ENCODE measurements at regions not wholly inside any gene's neighbourhood (a gene's known extent, or its start where the extent isn't known, plus 50 kb on each side); places are given as distances from the start of the nearest gene placed in this dataset.

DNA sequence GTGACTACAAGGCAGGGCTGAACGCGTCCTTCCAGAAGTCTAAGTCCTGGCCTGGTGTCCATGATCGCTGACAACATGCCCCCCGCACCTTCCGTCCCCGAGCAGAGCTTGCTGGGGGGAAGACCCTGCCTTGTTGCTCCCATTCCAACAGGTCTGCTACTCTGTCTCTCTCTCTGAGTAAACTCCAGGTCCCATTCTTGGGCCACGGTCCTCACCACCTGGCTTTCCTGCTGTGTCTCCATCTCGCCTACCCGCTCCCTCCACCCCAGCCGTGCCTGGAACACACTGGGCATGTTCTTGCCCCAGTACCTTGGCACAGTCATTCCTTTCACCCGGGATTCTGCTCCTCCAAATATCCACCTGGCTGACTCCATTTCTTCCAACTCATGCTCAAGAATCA lies 162.3 kb downstream of the BMP7 start:
- TF ChIP-seq, protein P1, sequence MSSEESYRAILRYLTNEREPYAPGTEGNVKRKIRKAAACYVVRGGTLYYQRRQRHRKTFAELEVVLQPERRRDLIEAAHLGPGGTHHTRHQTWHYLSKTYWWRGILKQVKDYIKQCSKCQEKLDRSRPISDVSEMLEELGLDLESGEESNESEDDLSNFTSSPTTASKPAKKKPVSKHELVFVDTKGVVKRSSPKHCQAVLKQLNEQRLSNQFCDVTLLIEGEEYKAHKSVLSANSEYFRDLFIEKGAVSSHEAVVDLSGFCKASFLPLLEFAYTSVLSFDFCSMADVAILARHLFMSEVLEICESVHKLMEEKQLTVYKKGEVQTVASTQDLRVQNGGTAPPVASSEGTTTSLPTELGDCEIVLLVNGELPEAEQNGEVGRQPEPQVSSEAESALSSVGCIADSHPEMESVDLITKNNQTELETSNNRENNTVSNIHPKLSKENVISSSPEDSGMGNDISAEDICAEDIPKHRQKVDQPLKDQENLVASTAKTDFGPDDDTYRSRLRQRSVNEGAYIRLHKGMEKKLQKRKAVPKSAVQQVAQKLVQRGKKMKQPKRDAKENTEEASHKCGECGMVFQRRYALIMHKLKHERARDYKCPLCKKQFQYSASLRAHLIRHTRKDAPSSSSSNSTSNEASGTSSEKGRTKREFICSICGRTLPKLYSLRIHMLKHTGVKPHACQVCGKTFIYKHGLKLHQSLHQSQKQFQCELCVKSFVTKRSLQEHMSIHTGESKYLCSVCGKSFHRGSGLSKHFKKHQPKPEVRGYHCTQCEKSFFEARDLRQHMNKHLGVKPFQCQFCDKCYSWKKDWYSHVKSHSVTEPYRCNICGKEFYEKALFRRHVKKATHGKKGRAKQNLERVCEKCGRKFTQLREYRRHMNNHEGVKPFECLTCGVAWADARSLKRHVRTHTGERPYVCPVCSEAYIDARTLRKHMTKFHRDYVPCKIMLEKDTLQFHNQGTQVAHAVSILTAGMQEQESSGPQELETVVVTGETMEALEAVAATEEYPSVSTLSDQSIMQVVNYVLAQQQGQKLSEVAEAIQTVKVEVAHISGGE (CRISPR knock-in tag; IDR thresholded peaks at IDR 0.05): no peak
- TF ChIP-seq CEBPB (IDR thresholded peaks at IDR 0.05; ENCODE audit: borderline replicate concordance in 1 of 2, low read depth in 2 of 2, low read length in 2 of 2) (no peak), BHLHE40 (IDR thresholded peaks at IDR 0.05; ENCODE audit: borderline replicate concordance in 1 of 2, low read depth in 2 of 2, low read length in 1 of 2) (no peak), NR2C1 (IDR thresholded peaks at IDR 0.05) (no peak), POLR2A (IDR thresholded peaks at IDR 0.05; ENCODE audit: low read depth, low read length) (no peak), NFYB (IDR thresholded peaks at IDR 0.05; ENCODE audit: insufficient read depth, low read depth, low read length) (no peak)
- TF ChIP-seq, protein P2, sequence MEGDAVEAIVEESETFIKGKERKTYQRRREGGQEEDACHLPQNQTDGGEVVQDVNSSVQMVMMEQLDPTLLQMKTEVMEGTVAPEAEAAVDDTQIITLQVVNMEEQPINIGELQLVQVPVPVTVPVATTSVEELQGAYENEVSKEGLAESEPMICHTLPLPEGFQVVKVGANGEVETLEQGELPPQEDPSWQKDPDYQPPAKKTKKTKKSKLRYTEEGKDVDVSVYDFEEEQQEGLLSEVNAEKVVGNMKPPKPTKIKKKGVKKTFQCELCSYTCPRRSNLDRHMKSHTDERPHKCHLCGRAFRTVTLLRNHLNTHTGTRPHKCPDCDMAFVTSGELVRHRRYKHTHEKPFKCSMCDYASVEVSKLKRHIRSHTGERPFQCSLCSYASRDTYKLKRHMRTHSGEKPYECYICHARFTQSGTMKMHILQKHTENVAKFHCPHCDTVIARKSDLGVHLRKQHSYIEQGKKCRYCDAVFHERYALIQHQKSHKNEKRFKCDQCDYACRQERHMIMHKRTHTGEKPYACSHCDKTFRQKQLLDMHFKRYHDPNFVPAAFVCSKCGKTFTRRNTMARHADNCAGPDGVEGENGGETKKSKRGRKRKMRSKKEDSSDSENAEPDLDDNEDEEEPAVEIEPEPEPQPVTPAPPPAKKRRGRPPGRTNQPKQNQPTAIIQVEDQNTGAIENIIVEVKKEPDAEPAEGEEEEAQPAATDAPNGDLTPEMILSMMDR (IDR thresholded peaks at IDR 0.05 in 2 of 3, conservative IDR thresholded peaks at IDR 0.05 in 1 of 3; ENCODE audit: control insufficient read depth in 2 of 3, extremely low read depth in 1 of 3, insufficient read depth in 1 of 3, low read depth in 3 of 3, low read length in 3 of 3): no peak
- TF ChIP-seq, protein P3, sequence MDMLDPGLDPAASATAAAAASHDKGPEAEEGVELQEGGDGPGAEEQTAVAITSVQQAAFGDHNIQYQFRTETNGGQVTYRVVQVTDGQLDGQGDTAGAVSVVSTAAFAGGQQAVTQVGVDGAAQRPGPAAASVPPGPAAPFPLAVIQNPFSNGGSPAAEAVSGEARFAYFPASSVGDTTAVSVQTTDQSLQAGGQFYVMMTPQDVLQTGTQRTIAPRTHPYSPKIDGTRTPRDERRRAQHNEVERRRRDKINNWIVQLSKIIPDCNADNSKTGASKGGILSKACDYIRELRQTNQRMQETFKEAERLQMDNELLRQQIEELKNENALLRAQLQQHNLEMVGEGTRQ (IDR thresholded peaks at IDR 0.05; ENCODE audit: borderline replicate concordance, low read depth, low read length): no peak
